Glomerular endothelial cell (primary cell): ENCODE measurements at regions not wholly inside any gene's neighbourhood (a gene's known extent, or its start where the extent isn't known, plus 50 kb on each side); places are given as distances from the start of the nearest gene placed in this dataset.

ENCODE experiments used
- DNase-seq: peaks from one replicate; pipeline ENCODE4 v3.0.0-alpha.2; 2011; ENCODE audit warnings: low read depth, low spot score; ENCODE audit errors: extremely low read depth

GRCh38 chrX:16222151-16222550 lies 54.9 kb downstream of the MAGEB17 start:
- DNase-seq, result no peak

- DNase-seq, result no peak
Observed at GRCh38 chrX:16223385-16223784, 56.1 kb downstream of the MAGEB17 start.

- no peak for DNase-seq
Observed at GRCh38 chrX:16239211-16239610, 71.9 kb downstream of the MAGEB17 start.

- DNase-seq, result no peak
Observed at GRCh38 chrX:16240231-16240905, 73.1 kb downstream of the MAGEB17 start.

GRCh38 chrX:16240968-16241367 lies 73.7 kb downstream of the MAGEB17 start:
- DNase-seq, result no peak

- no peak for DNase-seq
Observed at GRCh38 chrX:16250296-16250695, 83.0 kb downstream of the MAGEB17 start.

GRCh38 chrX:16251782-16252181 lies 84.5 kb downstream of the MAGEB17 start:
- DNase-seq, result no peak

- no peak for DNase-seq
Observed at GRCh38 chrX:16258882-16259281, 91.6 kb downstream of the MAGEB17 start.

- no peak for DNase-seq
Observed at GRCh38 chrX:16267431-16267830, 100.2 kb downstream of the MAGEB17 start.

GRCh38 chrX:16268206-16268605 lies 100.9 kb downstream of the MAGEB17 start:
- no peak for DNase-seq

GRCh38 chrX:16278927-16279326 lies 111.6 kb downstream of the MAGEB17 start:
- no peak for DNase-seq

- DNase-seq, result no peak
Observed at GRCh38 chrX:16282209-16282608, 114.9 kb downstream of the MAGEB17 start.

- no peak for DNase-seq
Observed at GRCh38 chrX:16284842-16285241, 117.6 kb downstream of the MAGEB17 start.

GRCh38 chrX:16290997-16291396 lies 123.7 kb downstream of the MAGEB17 start:
- DNase-seq, result no peak

GRCh38 chrX:16300831-16301230 lies 133.6 kb downstream of the MAGEB17 start:
- DNase-seq, result no peak

GRCh38 chrX:16304751-16305150 lies 137.5 kb downstream of the MAGEB17 start:
- no peak for DNase-seq

- no peak for DNase-seq
Observed at GRCh38 chrX:16305187-16305586, 137.9 kb downstream of the MAGEB17 start.

GRCh38 chrX:16307950-16308349 lies 140.7 kb downstream of the MAGEB17 start:
- DNase-seq, result no peak

- no peak for DNase-seq
Observed at GRCh38 chrX:16308773-16309172, 141.5 kb downstream of the MAGEB17 start.

- DNase-seq, result no peak
Observed at GRCh38 chrX:16310326-16310725, 143.0 kb downstream of the MAGEB17 start.

- no peak for DNase-seq
Observed at GRCh38 chrX:16311671-16312070, 144.4 kb downstream of the MAGEB17 start.

GRCh38 chrX:16312761-16313623 lies 145.7 kb downstream of the MAGEB17 start:
- no peak for DNase-seq
